Mucosa of rectum (tissue), 2 donors: ENCODE measurements at regions not wholly inside any gene's neighbourhood (a gene's known extent, or its start where the extent isn't known, plus 50 kb on each side); places are given as distances from the start of the nearest gene placed in this dataset.

Experiments
- H3K27ac ChIP-seq, 2 donors: one replicate each; pipeline ENCODE4 v1.7.0; 2013; ENCODE audit warnings: inconsistent platforms in 2 of 2, low read depth in 2 of 2, low read length in 2 of 2
- H3K27me3 ChIP-seq, 2 donors: one replicate each; pipeline ENCODE4 v1.7.0; 2013; ENCODE audit warnings: low read length in 2 of 2; ENCODE audit not compliant: control insufficient read depth in 2 of 2, insufficient read depth in 2 of 2
- H3K36me3 ChIP-seq, 2 donors: one replicate each; pipeline ENCODE4 v1.7.0; 2013; ENCODE audit warnings: low read length in 2 of 2; ENCODE audit not compliant: control insufficient read depth in 2 of 2, insufficient read depth in 2 of 2
- H3K4me1 ChIP-seq, 2 donors: one replicate each; pipeline ENCODE4 v1.7.0; 2013; ENCODE audit warnings: low read length in 2 of 2, mild to moderate bottlenecking in 1 of 2; ENCODE audit not compliant: control insufficient read depth in 2 of 2, insufficient read depth in 2 of 2
- H3K4me3 ChIP-seq, 2 donors: one replicate each; pipeline ENCODE4 v1.7.0; 2013; ENCODE audit warnings: low read length in 2 of 2
- H3K9ac ChIP-seq, 2 donors: one replicate each; pipeline ENCODE4 v1.7.0; 2013; ENCODE audit warnings: low read length in 2 of 2, low read depth in 1 of 2, mild to moderate bottlenecking in 1 of 2
- H3K9me3 ChIP-seq, 2 donors: one replicate each; pipeline ENCODE4 v1.7.0; 2013; ENCODE audit warnings: low read length in 2 of 2; ENCODE audit not compliant: control insufficient read depth in 2 of 2
- donor health status: healthy.
- donor health status: Normal muscosa, but diverticular disease.

DNA sequence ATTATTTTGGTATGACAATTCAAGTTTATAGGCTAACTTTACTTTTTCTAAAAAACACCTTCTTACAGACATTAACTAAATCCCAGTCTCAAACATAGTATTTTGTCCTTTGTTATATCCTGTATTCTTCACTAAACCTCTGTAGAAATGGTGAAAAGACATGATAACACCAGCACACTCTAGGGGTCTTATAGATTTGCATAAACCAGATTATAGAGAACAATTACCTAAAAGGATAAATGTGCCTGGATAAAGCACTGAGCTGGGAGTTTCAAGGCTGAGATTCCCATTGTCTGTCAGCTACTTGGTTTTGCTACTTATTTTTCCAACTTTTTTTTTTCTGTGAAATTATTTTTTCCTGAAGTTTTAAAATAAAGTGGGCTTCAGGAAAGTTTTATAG, 1288.6 kb upstream of the TMPRSS15 start:
- no peak overlapping the region for H3K9ac ChIP-seq
- H3K27ac ChIP-seq: no peak overlapping the region
- no peaks in the 10 kb centered on the region for H3K9me3 ChIP-seq
- no peaks in the 10 kb centered on the region for H3K4me1 ChIP-seq
- no peak overlapping the region for H3K4me3 ChIP-seq
- no peaks in the 10 kb centered on the region for H3K27me3 ChIP-seq
- H3K36me3 ChIP-seq: no peaks in the 10 kb centered on the region

- Histone ChIP-seq H3K27me3 (no peaks in the 10 kb centered on the region), H3K4me3 (no peak overlapping the region), H3K27ac (no peak overlapping the region), H3K9me3 (no peaks in the 10 kb centered on the region), H3K4me1 (no peaks in the 10 kb centered on the region), H3K9ac (no peak overlapping the region), H3K36me3 (no peaks in the 10 kb centered on the region)
These were observed 1292.2 kb upstream of the TMPRSS15 start for GRCh38 chr21:19695796-19696195.

DNA sequence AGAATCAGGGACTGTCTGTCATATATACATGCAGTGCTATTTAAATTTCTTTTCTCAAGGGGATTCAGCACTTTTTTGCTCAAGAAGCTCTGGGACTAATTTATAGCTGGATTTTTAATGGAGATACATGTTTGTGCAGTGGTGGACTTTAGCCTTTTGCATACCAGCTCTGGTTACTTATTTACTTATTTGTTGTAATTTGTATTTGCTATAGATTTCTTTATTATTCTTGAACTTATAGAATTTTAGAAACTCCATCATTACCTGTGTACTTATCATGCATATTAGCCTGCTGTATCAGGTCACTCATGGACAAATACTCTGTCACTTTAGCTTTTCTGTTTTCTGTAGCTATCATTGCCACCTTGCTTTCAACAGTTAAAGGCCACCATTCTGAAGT, 1296.9 kb upstream of the TMPRSS15 start:
- Histone ChIP-seq H3K9me3 (no peaks in the 10 kb centered on the region), H3K27me3 (no peaks in the 10 kb centered on the region), H3K4me3 (no peak overlapping the region), H3K9ac (no peak overlapping the region), H3K36me3 (no peaks in the 10 kb centered on the region), H3K27ac (no peak overlapping the region), H3K4me1 (no peaks in the 10 kb centered on the region)

DNA sequence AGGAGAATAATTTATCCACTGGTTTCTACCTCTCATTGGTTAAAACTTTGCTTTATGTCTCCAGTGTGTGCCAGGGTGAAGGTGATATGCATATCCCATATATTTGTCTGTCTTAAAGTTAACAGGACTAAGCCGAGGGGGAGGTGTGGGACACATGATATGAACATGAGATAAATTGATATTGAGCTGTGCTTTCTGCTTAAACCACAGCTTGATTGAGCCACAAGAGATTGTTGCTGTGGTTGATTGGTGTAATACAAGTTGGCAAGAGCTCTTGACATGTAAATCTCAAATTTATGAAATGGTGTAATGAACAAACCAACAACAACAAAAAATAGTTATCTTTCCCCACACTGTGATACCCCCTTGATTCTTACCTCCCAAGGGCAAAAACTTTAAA, 1295.5 kb upstream of the NCAM2 start:
- H3K9me3 ChIP-seq: no peaks in the 10 kb centered on the region
- H3K9ac ChIP-seq: no peak overlapping the region
- H3K36me3 ChIP-seq: no peaks in the 10 kb centered on the region
- no peaks in the 10 kb centered on the region for H3K4me1 ChIP-seq
- no peaks in the 10 kb centered on the region for H3K27me3 ChIP-seq
- H3K27ac ChIP-seq: no peak overlapping the region
- H3K4me3 ChIP-seq: no peak overlapping the region

DNA sequence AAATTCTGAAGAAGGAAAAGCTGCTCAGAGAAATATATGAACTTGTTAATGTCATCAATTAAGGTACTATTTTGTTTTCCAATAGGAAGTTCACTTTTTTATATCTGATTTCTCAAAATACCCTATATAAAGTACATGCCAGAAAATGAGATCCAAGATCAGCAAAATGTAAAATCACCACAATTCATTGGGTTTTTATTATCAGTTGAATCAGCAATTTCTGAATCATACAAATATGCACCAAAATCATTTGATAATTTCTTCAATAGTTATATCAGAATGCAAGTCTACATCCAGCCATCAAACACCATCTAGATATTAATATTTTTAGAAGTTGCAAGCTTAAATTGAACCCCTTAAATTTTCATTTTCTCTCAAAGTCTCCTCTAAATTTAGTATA, 1293.4 kb upstream of the NCAM2 start:
- Histone ChIP-seq H3K9me3 (no peaks in the 10 kb centered on the region), H3K36me3 (no peaks in the 10 kb centered on the region), H3K4me3 (no peak overlapping the region), H3K27ac (no peak overlapping the region), H3K4me1 (no peaks in the 10 kb centered on the region), H3K9ac (no peak overlapping the region), H3K27me3 (no peaks in the 10 kb centered on the region)

GRCh38 chr21:19712441-19712840, 1285.8 kb upstream of the NCAM2 start:
- Histone ChIP-seq H3K4me1 (no peaks in the 10 kb centered on the region), H3K9me3 (no peaks in the 10 kb centered on the region), H3K27me3 (no peaks in the 10 kb centered on the region), H3K4me3 (no peak overlapping the region), H3K9ac (no peak overlapping the region), H3K36me3 (no peaks in the 10 kb centered on the region), H3K27ac (no peak overlapping the region)

DNA sequence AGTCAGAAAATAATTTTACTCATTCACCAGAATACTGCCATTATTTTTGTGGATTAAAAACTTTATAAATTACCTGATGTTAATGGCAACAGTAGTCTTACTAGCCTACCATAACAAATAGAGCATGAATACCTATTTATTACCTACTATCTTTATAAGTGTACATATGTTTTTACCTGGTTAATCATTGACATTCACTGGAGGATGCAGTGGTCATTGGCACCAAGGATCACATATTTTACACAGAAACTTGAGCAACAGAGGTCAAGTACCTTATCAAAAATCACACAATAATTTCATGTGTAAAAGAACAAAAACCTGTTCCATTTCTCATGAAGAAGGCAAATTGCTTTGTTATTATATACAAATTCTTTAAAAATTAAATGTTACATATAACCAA, 1284.9 kb upstream of the NCAM2 start:
- H3K4me3 ChIP-seq: no peak overlapping the region
- no peaks in the 10 kb centered on the region for H3K4me1 ChIP-seq
- no peak overlapping the region for H3K9ac ChIP-seq

DNA sequence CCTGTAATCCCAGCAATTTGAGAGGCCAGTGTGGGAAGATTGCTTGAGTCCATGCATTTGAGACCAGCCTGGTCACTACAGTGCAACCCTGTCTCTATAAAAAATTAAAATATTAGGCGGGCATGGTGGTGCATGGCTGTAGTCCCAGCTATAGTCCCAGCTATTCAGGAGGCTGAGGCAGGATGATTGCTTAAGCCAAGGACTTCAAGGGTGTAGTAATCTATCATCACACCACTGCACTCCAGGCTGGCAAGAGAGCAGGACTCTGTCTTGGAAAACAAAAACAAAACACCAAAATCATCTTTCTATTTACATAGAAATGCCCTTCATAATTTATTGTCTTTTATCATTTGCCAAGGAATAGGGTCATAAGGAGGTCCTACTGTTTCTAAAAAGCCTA, 1274.1 kb upstream of the NCAM2 start:
- no peaks in the 10 kb centered on the region for H3K4me1 ChIP-seq
- H3K27me3 ChIP-seq: no peaks in the 10 kb centered on the region
- no peaks in the 10 kb centered on the region for H3K9me3 ChIP-seq
- H3K27ac ChIP-seq: no peak overlapping the region
- no peak overlapping the region for H3K4me3 ChIP-seq
- no peak overlapping the region for H3K9ac ChIP-seq
- H3K36me3 ChIP-seq: no peaks in the 10 kb centered on the region

More for the DNA sequence above, 1284.9 kb upstream of the NCAM2 start:
- Histone ChIP-seq H3K27ac (no peak overlapping the region), H3K9me3 (no peaks in the 10 kb centered on the region), H3K27me3 (no peaks in the 10 kb centered on the region), H3K36me3 (no peaks in the 10 kb centered on the region)

- Histone ChIP-seq H3K9ac (no peak overlapping the region), H3K9me3 (no peaks in the 10 kb centered on the region)
These were observed 1267.0 kb upstream of the NCAM2 start for GRCh38 chr21:19731251-19731650.

GRCh38 chr21:19759836-19760235, 1238.4 kb upstream of the NCAM2 start:
- Histone ChIP-seq H3K4me1 (no peaks in the 10 kb centered on the region), H3K36me3 (no peaks in the 10 kb centered on the region), H3K27me3 (no peaks in the 10 kb centered on the region), H3K9me3 (no peaks in the 10 kb centered on the region), H3K27ac (no peak overlapping the region), H3K9ac (no peak overlapping the region), H3K4me3 (no peak overlapping the region)

More at GRCh38 chr21:19731251-19731650, 1267.0 kb upstream of the NCAM2 start:
- Histone ChIP-seq H3K4me1 (no peaks in the 10 kb centered on the region), H3K27me3 (no peaks in the 10 kb centered on the region), H3K4me3 (no peak overlapping the region), H3K27ac (no peak overlapping the region), H3K36me3 (no peaks in the 10 kb centered on the region)

GRCh38 chr21:19767546-19767945, 1230.7 kb upstream of the NCAM2 start:
- Histone ChIP-seq H3K4me1 (no peaks in the 10 kb centered on the region), H3K9me3 (no peaks in the 10 kb centered on the region), H3K4me3 (no peak overlapping the region), H3K9ac (no peak overlapping the region), H3K36me3 (no peaks in the 10 kb centered on the region), H3K27ac (no peak overlapping the region), H3K27me3 (no peaks in the 10 kb centered on the region)
